Germinal center (tissue), 1 donor: ENCODE measurements at regions not wholly inside any gene's neighbourhood (a gene's known extent, or its start where the extent isn't known, plus 50 kb on each side); places are given as distances from the start of the nearest gene placed in this dataset.
"Not testable (repeated sequence)": the region's sequence is repeated elsewhere in the genome, so short reads cannot be mapped to it uniquely, and the experiment has no call there.

Source experiments
- DNase-seq: peaks from one replicate; pipeline ENCODE4 v3.0.0; 2012; ENCODE audit warnings: mixed read lengths, low spot score

GRCh38 chr17:27095821-27096220, 198.1 kb upstream of the WSB1 start:
- DNase-seq: not testable (repeated sequence)

GRCh38 chr17:27099266-27099665, 194.6 kb upstream of the WSB1 start:
- DNase-seq: not testable (repeated sequence)

GRCh38 chr17:27104605-27105221, 189.2 kb upstream of the WSB1 start:
- not testable (repeated sequence) for DNase-seq

- no peak for DNase-seq
Measured at GRCh38 chr17:27105636-27106035, 188.3 kb upstream of the WSB1 start.

- DNase-seq: no peak
Measured at GRCh38 chr17:27106347-27106981, 187.4 kb upstream of the WSB1 start.

DNA sequence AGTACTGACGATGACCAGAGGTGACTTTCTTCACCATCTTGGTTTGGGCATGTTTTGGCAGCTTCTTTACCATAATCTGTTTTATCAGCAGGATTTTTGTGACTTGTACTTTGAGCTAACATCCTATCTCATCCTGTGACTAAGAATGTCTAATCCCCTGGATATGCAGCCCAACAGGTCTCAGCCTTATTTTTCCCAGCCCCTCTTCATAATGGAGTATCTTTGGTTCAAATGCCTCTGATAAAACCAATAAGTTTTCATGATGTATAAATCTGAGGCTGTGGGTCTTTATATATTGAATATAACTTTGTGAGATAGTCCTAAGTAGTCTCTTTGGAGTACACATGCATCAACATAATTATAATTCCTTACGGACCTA, 186.9 kb upstream of the WSB1 start:
- no peak for DNase-seq

DNA sequence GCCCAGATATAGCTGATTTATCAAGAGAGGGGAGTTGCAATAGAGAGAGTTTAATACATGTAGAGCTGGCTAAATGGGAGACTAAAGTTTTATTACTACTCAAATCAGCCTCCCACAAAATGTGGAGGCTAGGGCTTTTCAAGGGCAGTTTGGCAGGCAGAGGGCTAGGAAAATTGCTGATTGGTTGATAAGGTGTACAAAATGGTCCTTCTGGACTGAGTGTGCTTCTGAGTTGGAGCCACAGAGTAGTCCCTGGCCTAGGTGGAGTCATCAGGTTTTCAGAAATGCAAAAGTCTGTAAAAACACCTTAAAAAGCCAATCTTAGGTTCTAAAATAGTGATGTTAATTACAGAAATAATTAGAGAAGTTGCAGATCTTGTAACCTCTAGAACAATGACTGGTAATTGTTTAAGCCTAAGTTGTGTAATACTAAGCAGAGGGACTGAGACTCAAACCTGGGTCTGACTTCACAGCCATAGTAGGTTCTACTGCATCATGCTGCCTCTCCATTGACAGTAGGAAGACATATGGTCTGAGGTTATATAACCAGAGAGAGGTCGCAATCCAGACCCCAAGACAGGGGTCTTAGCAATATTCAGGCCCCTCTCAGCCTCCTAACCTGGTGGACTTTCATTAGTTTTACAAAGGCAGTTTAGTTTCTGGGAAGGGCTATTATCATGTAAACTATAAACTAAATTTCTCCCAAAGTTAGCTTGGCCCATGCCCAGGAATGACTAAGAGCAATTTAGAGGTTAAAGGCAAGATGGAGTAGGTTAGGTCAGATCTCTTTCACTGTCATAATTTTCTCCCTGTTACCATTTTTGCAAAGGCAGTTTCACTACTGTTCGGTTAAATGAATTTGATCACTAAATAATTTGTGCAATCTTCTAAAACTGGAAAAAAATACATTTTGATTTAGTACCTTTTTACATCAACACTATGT, 186.3 kb upstream of the WSB1 start:
- not testable (repeated sequence) for DNase-seq

DNA sequence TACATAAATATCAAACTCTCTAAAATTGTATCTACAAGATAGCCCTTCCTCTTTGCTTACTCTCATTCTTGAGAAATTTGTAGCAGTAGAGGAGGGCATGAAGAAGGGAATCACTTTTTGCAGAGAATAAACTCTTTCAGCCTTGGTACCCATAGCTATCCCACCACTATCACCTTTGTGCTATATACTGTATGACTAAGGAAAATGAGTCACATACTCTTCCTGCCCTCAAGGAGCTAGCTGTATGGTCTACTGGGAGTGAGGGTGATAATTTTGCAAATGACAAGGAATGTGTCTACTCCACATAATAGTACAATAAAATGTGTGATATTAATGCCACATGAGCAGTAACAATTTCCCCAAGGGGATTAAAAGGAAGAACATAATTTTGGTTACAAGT, 184.6 kb upstream of the WSB1 start:
- no peak for DNase-seq

GRCh38 chr17:27153005-27153404, 140.9 kb upstream of the WSB1 start:
- DNase-seq: no peak

- no peak for DNase-seq
Measured at GRCh38 chr17:27155866-27156265, 138.0 kb upstream of the WSB1 start.

DNA sequence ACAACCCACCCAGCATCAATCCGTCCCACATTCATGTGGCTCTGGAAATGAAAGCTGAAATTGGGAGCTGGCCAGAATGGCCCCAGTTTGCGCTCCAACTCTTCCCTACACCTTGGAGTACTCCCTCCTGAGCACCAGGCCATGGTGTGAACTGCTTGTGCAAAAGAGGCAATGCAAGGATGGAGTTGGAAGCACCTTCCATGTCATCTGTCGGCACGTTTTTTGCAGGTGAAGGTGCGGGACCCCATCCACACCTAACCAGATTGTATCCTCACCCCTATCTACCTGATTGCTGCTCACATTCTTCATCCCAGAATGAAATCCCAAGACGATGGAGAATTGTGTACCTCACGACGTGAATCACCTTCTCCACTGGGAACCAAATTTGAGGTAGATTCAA, 136.6 kb upstream of the WSB1 start:
- no peak for DNase-seq

DNA sequence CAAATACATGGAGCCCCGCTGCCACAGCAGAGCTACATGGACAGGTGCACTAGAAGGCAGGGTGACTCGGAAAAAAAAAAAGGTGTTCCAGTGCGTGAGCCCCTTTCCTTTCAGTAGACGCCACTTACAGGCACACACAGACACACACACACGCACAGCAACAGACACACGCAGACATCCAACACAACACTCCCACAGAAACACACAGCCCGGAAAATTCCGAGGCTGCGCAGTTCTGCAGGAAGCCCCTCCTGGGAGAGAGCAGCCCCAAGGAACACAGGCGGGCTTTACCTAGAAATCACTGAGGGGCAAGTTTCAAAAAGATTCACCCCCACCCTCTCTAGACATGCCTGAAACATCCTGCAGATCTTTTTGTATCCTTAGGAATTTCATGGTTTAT, 136.0 kb upstream of the WSB1 start:
- DNase-seq: no peak

GRCh38 chr17:27158382-27158781, 135.5 kb upstream of the WSB1 start:
- no peak for DNase-seq

DNA sequence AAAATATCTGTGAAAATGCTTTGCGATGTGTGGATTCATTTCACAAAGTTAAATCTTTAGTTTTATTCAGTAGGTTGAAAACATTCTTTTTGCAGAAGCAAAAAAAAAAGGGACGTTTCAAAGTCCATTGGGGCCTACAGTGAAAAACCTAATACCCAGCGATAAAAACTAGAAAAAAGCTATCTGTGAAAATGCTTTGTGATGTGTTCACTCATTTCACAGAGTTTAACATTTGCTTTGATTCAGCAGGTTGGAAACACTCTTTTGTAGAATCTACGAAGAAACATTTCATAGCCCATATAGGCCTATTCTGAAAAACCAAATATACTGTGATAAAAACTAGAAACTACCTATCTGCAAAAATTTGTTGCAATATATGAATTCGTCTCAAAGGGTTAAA, 113.6 kb upstream of the WSB1 start:
- no peak for DNase-seq

DNA sequence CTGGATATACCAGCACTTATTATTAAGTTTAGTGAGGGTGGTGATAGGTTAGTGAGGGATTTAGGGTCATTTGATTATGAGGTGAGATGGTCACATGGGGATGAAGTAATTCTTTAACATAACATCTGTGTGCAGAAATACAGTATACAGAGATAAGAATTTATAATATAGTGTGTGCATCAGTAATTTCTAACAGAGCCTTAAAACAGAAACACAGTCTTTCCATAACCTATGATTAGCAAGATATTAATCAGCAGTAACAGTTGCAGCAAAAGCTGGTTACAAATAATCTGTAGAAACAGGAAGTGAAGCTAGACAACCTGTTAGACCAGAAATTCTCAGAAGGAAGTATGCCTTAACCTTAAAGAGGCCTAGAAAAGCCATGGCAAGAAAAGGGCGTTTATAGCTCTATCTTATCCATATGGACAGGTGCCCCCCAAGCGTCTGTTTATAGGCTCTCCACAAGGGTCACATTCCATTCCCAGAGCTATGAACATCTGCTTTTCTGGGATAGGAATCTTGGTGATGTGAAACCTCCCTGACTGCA, 112.5 kb upstream of the WSB1 start:
- DNase-seq: not testable (repeated sequence)

GRCh38 chr17:27181935-27182334, 112.0 kb upstream of the WSB1 start:
- DNase-seq: no peak

DNA sequence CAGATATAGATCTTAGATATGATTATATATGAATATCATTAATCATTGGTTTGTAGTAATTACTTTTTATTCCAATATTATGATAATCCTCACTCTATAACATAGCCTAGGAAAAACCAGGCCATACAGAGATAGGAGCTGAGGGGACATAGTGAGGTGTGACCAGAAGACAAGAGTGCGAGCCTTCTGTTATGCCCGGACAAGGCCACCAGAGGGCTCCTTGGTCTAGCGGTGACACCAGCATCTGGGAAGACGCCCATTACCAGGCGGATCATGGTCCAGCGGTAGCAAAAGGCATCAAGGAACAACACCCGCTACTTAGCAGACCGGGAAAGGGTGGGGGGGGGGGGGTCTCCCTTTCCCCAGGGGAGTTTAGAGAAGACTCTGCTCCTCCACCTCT, 96.4 kb upstream of the WSB1 start:
- not testable (repeated sequence) for DNase-seq

- no peak for DNase-seq
Measured at GRCh38 chr17:27199948-27200347, 94.0 kb upstream of the WSB1 start.

- no peak for DNase-seq
Measured at GRCh38 chr17:27200476-27200875, 93.4 kb upstream of the WSB1 start.

GRCh38 chr17:27203241-27203640, 90.7 kb upstream of the WSB1 start:
- no peak for DNase-seq

DNA sequence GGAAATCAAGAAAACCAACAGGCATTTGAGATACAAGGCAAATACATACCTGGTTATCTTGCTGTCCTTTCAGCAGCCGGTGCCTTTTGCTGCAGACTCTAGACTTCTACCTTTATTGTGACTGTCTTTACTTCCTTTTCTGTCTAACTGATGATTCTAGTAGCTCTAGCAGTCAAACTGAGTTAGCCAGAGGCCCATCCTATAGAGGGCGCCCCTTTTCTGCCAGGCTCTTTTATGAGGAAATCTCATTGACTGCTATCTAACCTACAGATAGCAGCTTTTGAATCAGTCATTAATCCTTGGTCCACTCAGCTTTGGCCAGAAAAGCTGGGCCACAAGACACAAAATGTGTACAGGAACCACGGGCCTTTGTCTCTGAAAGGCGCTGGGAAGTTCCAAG, 87.5 kb upstream of the WSB1 start:
- DNase-seq: peak; percentile 42

- no peak for DNase-seq
Measured at GRCh38 chr17:27207073-27207513, 86.8 kb upstream of the WSB1 start.

- not testable (repeated sequence) for DNase-seq
Measured at GRCh38 chr17:27208370-27208769, 85.5 kb upstream of the WSB1 start.
